ENCODE measurements at regions not wholly inside any gene's neighbourhood (a gene's known extent, or its start where the extent isn't known, plus 50 kb on each side); places are given as distances from the start of the nearest gene placed in this dataset.
A peak's percentile ranks its signal among the peaks of the same experiment; 100 is the strongest.

DNA sequence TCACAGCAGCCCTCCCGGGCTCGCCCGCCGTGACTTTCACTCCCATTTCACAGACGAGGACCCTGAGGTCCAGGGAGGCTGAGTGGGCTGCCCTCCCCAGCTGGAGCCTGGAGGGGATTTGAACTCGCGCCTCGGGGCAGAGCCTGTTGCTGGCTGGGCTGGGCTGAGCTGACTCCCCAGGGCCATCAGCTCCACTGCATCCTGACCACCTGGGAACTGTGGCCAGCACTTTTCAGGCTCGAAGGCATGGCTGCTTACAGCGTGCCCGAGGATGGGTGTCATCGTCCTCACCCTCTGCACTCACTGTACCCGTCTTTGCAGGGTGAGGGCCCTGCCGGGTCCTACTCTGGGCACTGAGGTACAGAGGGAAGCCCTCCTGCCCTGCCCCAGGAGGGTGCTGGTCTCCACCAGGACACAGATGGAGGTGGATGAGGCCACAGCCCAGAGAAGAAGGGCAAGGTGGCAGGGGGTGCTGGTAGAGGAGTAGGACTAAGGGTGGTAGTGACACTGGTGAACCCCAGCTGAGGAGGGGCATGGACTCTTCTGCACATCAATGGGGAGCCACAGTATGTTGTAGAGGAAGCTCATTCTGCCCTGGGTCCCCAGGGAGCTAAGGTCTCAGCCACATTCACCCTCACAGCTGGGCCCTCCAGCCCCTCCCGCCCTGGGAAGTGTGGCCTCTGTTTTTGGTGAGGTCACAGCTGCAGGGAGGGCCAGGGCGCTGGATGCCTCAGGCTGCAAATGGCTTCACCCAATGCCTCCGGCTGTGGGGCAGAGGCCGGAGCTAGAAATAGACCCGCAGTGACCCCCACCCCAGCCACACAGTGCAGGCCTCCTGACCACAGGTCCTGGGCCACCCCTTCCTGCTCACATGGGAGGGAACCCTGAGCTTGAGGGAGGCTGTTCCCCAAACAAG lies 365.1 kb upstream of the SFSWAP start:
- no peak overlapping the region for H3K4me3 Mint-ChIP-seq
- no peaks in the 10 kb centered on the region for H3K36me3 ChIP-seq
- no peak overlapping the region for H3K9ac ChIP-seq
- no peak overlapping the region for H3K4me3 ChIP-seq
- H3K9me3 ChIP-seq (ENCODE audit: low read depth): no peaks in the 10 kb centered on the region
- DNase-seq (ENCODE audit: low spot score): no peak
- H3K27me3 ChIP-seq: no peaks in the 10 kb centered on the region
- H3K4me1 Mint-ChIP-seq: peaks cover 37% of the 10 kb centered on the region
- no peak overlapping the region for H3K27ac ChIP-seq
- no peaks in the 10 kb centered on the region for H3K9me3 Mint-ChIP-seq
- no peaks in the 10 kb centered on the region for H3K36me3 Mint-ChIP-seq
- no peaks in the 10 kb centered on the region for H3F3A ChIP-seq (ENCODE audit: low read depth)
- TF ChIP-seq, protein P1, sequence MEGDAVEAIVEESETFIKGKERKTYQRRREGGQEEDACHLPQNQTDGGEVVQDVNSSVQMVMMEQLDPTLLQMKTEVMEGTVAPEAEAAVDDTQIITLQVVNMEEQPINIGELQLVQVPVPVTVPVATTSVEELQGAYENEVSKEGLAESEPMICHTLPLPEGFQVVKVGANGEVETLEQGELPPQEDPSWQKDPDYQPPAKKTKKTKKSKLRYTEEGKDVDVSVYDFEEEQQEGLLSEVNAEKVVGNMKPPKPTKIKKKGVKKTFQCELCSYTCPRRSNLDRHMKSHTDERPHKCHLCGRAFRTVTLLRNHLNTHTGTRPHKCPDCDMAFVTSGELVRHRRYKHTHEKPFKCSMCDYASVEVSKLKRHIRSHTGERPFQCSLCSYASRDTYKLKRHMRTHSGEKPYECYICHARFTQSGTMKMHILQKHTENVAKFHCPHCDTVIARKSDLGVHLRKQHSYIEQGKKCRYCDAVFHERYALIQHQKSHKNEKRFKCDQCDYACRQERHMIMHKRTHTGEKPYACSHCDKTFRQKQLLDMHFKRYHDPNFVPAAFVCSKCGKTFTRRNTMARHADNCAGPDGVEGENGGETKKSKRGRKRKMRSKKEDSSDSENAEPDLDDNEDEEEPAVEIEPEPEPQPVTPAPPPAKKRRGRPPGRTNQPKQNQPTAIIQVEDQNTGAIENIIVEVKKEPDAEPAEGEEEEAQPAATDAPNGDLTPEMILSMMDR (IDR thresholded peaks at IDR 0.05): no peak
- TF ChIP-seq EZH2phosphoT487 (IDR thresholded peaks at IDR 0.05) (no peak), EZH2 (IDR thresholded peaks at IDR 0.05) (no peak)
- peaks cover 10% of the 10 kb centered on the region for H3K27me3 Mint-ChIP-seq (ENCODE audit: insufficient read depth, low read depth)
- no peaks in the 10 kb centered on the region for H4K20me1 ChIP-seq (ENCODE audit: low read depth)
- no peaks in the 10 kb centered on the region for H3K79me2 ChIP-seq (ENCODE audit: low read depth)
- H3K4me1 ChIP-seq: no peaks in the 10 kb centered on the region
- no peak overlapping the region for H3K4me2 ChIP-seq
- H2AFZ ChIP-seq (replicated peaks): no peak overlapping the region
- no peak overlapping the region for H3K27ac Mint-ChIP-seq

DNA sequence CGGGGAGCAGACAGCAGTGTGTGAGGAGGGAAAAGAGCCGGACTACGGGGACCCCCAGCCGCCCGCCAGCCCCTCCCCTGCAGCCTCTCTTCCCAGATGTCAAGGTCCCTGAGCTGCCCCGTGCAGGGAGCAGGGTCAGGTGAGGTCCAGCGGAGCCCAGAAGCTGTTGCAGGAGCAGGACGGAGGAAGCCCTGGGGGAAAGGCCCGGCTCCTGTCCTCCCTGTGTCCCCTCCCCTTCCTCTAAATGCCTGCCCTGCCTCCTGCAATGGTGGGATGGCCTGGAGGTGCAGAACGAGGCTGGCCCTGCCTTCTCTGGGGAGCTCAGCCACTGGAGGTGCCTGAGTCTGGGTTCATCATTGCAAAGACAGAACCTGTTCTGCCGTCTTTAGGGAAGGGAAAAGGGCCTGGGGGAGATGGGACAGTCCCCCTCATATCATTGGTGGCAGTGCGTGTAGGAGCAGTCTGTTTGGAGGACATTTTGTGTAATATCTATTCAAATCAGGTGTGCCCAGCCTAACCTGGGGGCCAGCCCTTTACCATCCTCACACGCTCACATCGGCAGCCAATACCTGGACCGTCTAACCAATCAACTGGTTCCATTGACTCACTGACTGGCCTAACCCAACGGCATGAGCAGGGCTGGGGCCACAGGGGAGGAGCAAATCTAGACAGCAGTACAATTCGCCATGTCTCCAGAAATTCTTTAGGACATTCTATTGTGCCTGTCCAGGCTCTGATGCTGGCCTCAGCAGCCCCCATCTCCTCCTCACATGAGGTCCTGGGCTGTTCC lies 364.1 kb upstream of the SFSWAP start:
- Histone ChIP-seq H4K20me1 (ENCODE audit: low read depth) (no peaks in the 10 kb centered on the region), H3K36me3 (no peaks in the 10 kb centered on the region), H3K4me1 (no peaks in the 10 kb centered on the region), H3K27me3 (no peaks in the 10 kb centered on the region), H3F3A (ENCODE audit: low read depth) (no peaks in the 10 kb centered on the region), H2AFZ (replicated peaks) (peak overlapping the region; percentile 26), H3K9me3 (ENCODE audit: low read depth) (no peaks in the 10 kb centered on the region), H3K4me2 (no peak overlapping the region), H3K9ac (no peak overlapping the region), H3K4me3 (no peak overlapping the region), H3K27ac (no peak overlapping the region), H3K79me2 (ENCODE audit: low read depth) (no peaks in the 10 kb centered on the region)
- peak overlapping the region; percentile 16 for H3K27ac Mint-ChIP-seq
- H3K4me1 Mint-ChIP-seq: peaks cover 37% of the 10 kb centered on the region
- H3K4me3 Mint-ChIP-seq: no peak overlapping the region
- H3K9me3 Mint-ChIP-seq: peaks cover 2% of the 10 kb centered on the region
- H3K36me3 Mint-ChIP-seq: no peaks in the 10 kb centered on the region
- no peak for DNase-seq (ENCODE audit: low spot score)
- H3K27me3 Mint-ChIP-seq (ENCODE audit: insufficient read depth, low read depth): peaks cover 10% of the 10 kb centered on the region
- TF ChIP-seq EZH2 (IDR thresholded peaks at IDR 0.05): no peak
- TF ChIP-seq, protein P1 (IDR thresholded peaks at IDR 0.05): no peak
- no peak for TF ChIP-seq EZH2phosphoT487 (IDR thresholded peaks at IDR 0.05)

DNA sequence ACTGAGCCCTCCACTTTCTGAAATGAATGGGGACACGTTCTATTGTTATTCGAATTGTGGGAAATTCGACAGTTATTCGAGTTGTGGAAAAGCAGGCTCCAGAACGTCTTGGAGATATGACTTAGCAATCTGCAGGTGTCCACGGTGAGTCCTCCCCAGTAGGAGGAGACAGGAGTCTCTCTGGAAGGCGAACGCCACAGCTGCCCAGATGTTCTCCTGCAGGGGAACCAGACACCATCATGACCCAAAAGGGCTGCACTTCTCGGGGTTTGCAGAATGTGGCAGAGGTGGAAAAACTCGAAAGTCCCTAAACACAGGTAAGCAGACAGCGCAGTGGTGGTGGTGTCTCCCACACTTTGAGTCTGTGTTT lies 363.6 kb upstream of the SFSWAP start:
- Mint-ChIP-seq H3K4me3 (no peak overlapping the region), H3K36me3 (no peaks in the 10 kb centered on the region), H3K27ac (no peak overlapping the region), H3K9me3 (peaks cover 3% of the 10 kb centered on the region), H3K27me3 (ENCODE audit: insufficient read depth, low read depth) (peaks cover 10% of the 10 kb centered on the region), H3K4me1 (peaks cover 37% of the 10 kb centered on the region)
- no peaks in the 10 kb centered on the region for H3K4me1 ChIP-seq
- H3K9ac ChIP-seq: no peak overlapping the region
- no peak overlapping the region for H3K4me3 ChIP-seq
- TF ChIP-seq EZH2phosphoT487 (IDR thresholded peaks at IDR 0.05): no peak
- no peak for TF ChIP-seq EZH2 (IDR thresholded peaks at IDR 0.05)
- TF ChIP-seq, protein P1 (IDR thresholded peaks at IDR 0.05): no peak
- no peaks in the 10 kb centered on the region for H3F3A ChIP-seq (ENCODE audit: low read depth)
- H3K27me3 ChIP-seq: no peaks in the 10 kb centered on the region
- no peak for DNase-seq (ENCODE audit: low spot score)
- H4K20me1 ChIP-seq (ENCODE audit: low read depth): no peaks in the 10 kb centered on the region
- no peak overlapping the region for H3K27ac ChIP-seq
- no peaks in the 10 kb centered on the region for H3K79me2 ChIP-seq (ENCODE audit: low read depth)
- no peaks in the 10 kb centered on the region for H3K36me3 ChIP-seq
- no peaks in the 10 kb centered on the region for H3K9me3 ChIP-seq (ENCODE audit: low read depth)
- no peak overlapping the region for H2AFZ ChIP-seq (replicated peaks)
- H3K4me2 ChIP-seq: no peak overlapping the region
